GM18870 (cell line): ENCODE measurements at regions not wholly inside any gene's neighbourhood (a gene's known extent, or its start where the extent isn't known, plus 50 kb on each side); places are given as distances from the start of the nearest gene placed in this dataset.

Source experiments
- ATAC-seq: cut with Tn5 transposase; IDR thresholded peaks from one replicate; pipeline ENCODE4 v1.9.1; 2021; ENCODE audit warnings: moderate library complexity; ENCODE audit not compliant: unreplicated experiment

DNA sequence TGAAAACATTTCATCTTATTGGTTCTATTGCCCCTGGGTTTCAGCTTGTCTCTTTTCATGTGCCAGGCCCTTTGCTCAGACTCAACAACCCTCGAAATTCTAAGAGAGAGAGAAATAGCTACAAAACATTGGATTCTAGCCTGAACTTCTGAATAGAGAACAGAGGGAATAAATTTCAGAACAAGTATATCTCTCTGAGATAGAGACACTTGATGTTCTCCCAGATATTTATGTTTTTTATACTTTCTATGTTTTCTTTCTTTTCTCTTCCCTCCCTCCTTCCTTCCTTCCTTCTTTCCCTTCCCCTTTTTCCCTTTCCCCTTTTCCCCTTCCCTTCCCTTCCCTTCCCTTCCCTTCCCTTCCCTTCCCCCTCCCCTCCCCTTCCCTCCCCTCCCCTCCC is 279.5 kb upstream of the SPRED2 start:
- no peak for ATAC-seq

GRCh38 chr2:65710779-65711295 is 278.4 kb upstream of the SPRED2 start:
- no peak for ATAC-seq

GRCh38 chr2:65710356-65710755 is 278.0 kb upstream of the SPRED2 start:
- ATAC-seq, result no peak

DNA sequence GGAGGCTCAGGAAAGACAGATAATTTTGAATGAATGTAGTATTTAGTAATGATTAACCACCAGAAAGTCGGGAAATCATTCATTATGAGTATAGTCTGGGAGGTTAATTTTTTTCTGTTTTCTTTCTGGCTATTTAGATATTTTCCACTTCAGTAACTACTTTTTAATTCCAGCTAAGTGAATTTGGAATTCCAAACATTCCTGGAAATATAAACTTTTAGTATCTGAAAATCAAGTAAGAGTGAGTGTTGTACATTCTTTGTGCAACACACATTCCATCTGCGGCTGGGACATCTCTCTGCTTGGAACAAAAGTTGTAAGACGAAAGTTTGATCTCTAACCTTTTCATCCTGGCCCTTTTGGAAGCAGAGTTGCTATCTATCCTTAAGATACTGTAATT is 275.7 kb upstream of the SPRED2 start:
- no peak for ATAC-seq

- no peak for ATAC-seq
Observed at GRCh38 chr2:65706411-65706810, 274.0 kb upstream of the SPRED2 start.

GRCh38 chr2:65701191-65701590 is 268.8 kb upstream of the SPRED2 start:
- ATAC-seq, result no peak

DNA sequence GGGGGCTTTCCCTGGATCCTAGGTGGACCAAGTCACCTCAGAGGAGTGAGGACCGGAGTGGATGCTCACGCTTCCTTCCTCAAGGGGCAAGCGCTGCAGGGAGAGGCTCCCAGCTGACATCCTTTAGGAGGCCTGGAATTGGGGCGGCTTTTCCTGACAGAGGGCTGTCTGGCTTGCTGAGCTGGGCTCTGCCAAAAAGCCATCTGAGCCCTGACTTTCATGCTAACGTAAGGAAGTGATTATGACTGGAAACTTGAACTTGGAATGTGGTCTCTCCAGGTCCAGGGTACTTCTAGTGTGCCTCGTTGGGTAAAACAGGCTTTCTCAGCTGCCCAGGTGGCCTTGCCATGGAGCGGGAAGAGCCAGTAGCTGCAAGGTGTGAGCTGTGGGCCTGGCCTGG is 268.3 kb upstream of the SPRED2 start:
- ATAC-seq, result no peak

GRCh38 chr2:65700004-65700651 is 267.7 kb upstream of the SPRED2 start:
- no peak for ATAC-seq

DNA sequence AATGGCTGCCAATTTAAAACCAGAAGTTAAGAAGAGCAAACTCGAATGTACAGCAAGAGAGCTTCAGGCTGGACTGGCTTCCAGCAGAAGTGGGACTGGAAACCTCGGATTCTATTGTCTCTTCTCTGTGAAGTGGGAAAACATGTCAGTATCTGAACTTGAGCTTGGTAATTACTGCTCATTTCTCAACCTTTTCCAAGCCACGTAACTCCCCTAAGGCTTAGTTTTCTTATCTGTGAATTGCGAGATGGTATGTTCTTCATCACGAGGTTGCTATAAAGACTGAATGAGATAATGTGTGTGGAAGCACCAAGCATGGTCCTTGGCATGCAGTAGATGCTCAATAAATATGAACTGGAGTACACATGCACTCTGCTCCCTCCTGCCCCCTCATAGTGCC is 259.4 kb upstream of the SPRED2 start:
- no peak for ATAC-seq

DNA sequence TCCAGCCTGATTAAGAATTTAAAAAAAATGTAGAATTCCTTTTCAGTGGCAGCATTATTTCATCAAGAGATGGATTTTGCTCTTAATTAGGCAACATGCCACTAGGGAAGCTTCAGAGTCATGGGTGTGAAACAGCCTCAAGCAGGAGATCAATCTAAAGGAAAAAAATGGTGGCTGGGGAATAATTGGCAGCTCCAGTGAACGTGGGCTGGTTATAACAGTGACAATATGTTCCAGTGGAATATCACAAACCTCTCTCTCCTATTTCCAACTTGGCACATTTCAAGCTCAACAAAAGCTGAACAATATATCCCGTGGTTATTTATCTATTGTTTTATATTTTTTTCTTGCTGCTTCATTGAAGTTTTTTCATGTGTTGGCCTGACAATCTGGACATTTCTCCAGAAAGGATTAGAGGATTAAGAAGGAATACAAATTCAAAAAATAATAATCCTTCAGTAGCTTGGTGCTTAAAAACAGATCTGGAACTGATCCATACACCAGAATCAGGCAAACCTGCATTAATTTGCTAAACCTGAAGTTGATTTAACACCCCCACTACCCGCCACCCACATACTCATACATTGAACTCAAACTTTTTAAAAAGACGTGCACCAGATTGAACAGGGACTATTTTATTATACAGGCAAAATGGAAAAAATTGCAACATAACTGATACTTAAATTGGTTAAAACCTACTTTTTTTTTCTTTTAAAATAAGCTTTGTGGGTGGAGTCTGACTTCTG is 255.9 kb upstream of the SPRED2 start:
- no peak for ATAC-seq

DNA sequence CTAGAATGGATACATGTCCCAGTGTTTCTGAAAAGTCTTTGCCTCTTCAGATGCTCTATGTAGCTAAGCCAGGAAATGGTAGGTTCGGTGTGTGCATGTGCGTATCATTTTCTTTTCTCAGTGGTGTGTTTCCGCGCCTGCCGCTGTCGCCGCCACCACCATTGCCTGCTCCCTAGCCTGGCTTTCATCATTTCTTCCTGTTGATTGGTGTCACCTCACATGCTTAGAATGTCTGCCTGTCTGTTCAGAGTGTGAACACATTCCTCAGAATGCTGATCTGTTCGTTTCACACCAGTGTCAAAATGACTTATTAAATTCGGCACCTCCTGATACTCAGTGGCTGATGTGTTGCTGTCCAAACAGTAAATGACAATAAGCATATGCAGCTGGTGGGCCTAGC is 255.2 kb upstream of the SPRED2 start:
- no peak for ATAC-seq

DNA sequence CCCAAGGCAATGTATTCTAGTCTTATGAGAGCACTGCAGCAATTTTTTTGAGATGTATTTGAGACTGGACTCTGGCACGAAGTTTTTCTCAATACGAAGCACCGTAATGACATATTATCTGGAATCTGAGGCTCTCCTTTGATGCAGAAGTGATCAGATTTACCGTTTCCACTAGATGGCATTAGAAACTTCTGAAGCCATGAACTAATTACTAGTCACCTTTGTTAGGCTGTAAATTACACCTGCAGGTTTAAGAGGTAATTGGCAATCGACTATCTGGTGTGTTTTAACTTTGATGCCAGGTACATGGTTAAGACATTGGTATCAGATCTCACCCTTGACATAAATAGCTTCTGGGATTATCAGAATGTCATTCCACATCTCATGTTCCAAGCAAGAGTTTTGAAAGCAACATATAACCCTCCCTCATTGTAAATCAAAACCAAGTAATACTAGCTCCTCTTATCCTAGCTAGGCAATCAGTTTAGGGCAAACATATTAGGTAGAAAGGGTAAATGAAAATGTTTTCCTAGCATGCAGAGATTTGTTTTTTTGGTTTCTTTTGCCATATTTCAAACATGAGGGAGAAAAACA is 254.6 kb upstream of the SPRED2 start:
- ATAC-seq, result no peak

DNA sequence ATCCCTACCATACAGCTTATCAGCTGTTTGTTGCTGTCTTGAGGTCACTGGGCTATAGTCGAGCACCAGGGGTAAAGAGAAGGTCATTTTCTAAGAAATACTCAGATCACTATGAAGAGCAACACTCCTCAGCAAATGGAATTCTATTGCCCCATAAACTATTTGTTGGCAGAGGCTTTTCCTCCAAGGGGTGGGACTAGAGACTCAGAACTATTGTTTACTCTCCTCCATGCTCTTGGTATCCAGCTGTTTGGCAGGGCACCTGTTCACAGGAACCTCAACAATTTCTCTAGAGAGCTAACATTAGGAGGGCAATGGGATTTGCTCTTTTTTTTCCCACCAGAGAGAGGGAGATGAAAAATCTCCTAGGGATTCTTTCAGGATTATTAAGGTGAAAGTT is 249.1 kb upstream of the SPRED2 start:
- ATAC-seq, result no peak

GRCh38 chr2:65678779-65679391 is 246.5 kb upstream of the SPRED2 start:
- ATAC-seq, result no peak

DNA sequence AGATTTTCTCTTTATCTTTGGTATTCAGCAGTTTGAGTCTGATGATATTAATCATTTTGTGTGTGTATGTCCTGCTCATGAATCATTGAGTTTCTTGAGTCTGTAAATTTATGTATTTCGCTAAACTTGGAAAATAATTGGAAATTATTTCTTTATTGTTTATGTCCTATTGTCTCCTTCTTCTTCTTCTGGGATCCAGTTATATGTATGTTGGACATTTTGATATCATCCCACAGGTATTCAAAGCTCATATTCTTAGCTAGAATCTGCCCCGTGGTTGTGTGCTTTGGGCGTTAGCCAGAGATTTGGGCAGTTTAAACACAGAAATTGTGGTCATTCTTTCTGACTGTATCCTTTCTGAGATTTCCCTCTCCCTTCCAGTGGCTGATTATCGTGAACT is 243.0 kb upstream of the SPRED2 start:
- ATAC-seq, result no peak

DNA sequence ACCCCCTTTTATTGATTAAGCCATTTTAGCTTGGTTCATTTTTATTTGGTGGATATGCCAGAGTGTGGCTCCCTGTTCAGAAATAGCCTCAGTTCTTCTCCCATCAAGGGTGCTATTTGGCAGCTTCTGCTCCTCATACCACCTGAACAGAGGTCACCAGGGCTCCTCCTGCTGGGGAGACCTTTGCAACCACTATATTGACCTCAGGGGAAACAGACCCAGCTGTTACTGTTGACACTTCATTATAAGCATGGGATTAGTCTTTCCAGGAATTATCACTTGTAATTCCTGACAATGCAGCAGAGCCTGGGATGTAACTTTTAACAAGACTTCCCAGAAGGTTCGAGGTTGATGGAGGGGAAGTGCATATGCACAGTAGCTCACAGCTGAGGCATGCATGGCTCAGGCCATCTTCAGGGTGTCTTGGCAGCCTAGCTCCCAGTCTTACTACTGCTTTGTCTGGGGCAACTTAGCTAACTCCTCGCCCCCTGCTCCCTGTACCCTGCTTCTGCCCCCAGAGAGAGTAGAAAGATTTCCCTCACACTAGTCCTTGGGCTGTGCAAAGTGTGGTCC is 239.4 kb upstream of the SPRED2 start:
- ATAC-seq, result no peak

- no peak for ATAC-seq
Observed at GRCh38 chr2:65669574-65669973, 237.2 kb upstream of the SPRED2 start.

- ATAC-seq, result no peak
Observed at GRCh38 chr2:65668744-65669143, 236.3 kb upstream of the SPRED2 start.

- peak; percentile 99 for ATAC-seq
Observed at GRCh38 chr2:65666156-65666725, 233.8 kb upstream of the SPRED2 start.

GRCh38 chr2:65664931-65665330 is 232.5 kb upstream of the SPRED2 start:
- ATAC-seq, result no peak

GRCh38 chr2:65663831-65664407 is 231.5 kb upstream of the SPRED2 start:
- ATAC-seq, result no peak
